Forelimb muscle (tissue), 1 donor: ENCODE measurements at regions not wholly inside any gene's neighbourhood (a gene's known extent, or its start where the extent isn't known, plus 50 kb on each side); places are given as distances from the start of the nearest gene placed in this dataset.

Source experiments
- DNase-seq: peaks from one replicate; pipeline ENCODE4 v3.0.0-alpha.2; 2013; ENCODE audit warnings: low read depth

- no peak for DNase-seq
Measured at GRCh38 chr5:112657804-112658203, 79.9 kb upstream of the APC start.

GRCh38 chr5:112660359-112660758 lies 77.3 kb upstream of the APC start:
- no peak for DNase-seq

- no peak for DNase-seq
Measured at GRCh38 chr5:112663146-112663545, 74.5 kb upstream of the APC start.

GRCh38 chr5:112668016-112668415 lies 69.7 kb upstream of the APC start:
- no peak for DNase-seq

GRCh38 chr5:112668911-112669310 lies 68.8 kb upstream of the APC start:
- DNase-seq: no peak

GRCh38 chr5:112669328-112669963 lies 68.2 kb upstream of the APC start:
- DNase-seq: no peak

- no peak for DNase-seq
Measured at GRCh38 chr5:112671687-112672086, 66.0 kb upstream of the APC start.

GRCh38 chr5:112681481-112681908 lies 56.2 kb upstream of the APC start:
- DNase-seq: no peak

- DNase-seq: no peak
Measured at GRCh38 chr5:112682621-112683061, 55.0 kb upstream of the APC start.

GRCh38 chr5:112684121-112684520 lies 53.6 kb upstream of the APC start:
- no peak for DNase-seq

GRCh38 chr5:112684737-112685136 lies 52.9 kb upstream of the APC start:
- no peak for DNase-seq

- DNase-seq: no peak
Measured at GRCh38 chr5:112685386-112685785, 52.3 kb upstream of the APC start.

GRCh38 chr5:112685931-112686330 lies 51.8 kb upstream of the APC start:
- DNase-seq: no peak

GRCh38 chr5:112686675-112687074 lies 51.0 kb upstream of the APC start:
- no peak for DNase-seq

GRCh38 chr5:112687306-112687705 lies 50.4 kb upstream of the APC start:
- no peak for DNase-seq
